Eye (tissue), 1 donor: ENCODE measurements at regions not wholly inside any gene's neighbourhood (a gene's known extent, or its start where the extent isn't known, plus 50 kb on each side); places are given as distances from the start of the nearest gene placed in this dataset.

Experiments
- DNase-seq: peaks from one replicate; pipeline ENCODE4 v3.0.0-alpha.2; 2015

- peak; percentile 77 for DNase-seq
Observed at GRCh38 chr5:74206579-74207550, 433.7 kb downstream of the ENC1 start.

GRCh38 chr5:74205767-74206578 lies 434.6 kb downstream of the ENC1 start:
- DNase-seq: no peak

- DNase-seq: peak; percentile 46
Observed at GRCh38 chr5:74201334-74202081, 439.0 kb downstream of the ENC1 start.

GRCh38 chr5:74200560-74200959 lies 440.0 kb downstream of the ENC1 start:
- DNase-seq: peak; percentile 48

- peak; percentile 52 for DNase-seq
Observed at GRCh38 chr5:74199436-74200210, 440.9 kb downstream of the ENC1 start.

- no peak for DNase-seq
Observed at GRCh38 chr5:74199005-74199404, 441.5 kb downstream of the ENC1 start.

GRCh38 chr5:74198156-74198555 lies 442.4 kb downstream of the ENC1 start:
- no peak for DNase-seq

GRCh38 chr5:74196233-74196632 lies 444.3 kb downstream of the ENC1 start:
- DNase-seq: no peak

GRCh38 chr5:74194196-74194595 lies 446.3 kb downstream of the ENC1 start:
- no peak for DNase-seq

GRCh38 chr5:74192606-74193299 lies 447.8 kb downstream of the ENC1 start:
- peak; percentile 51 for DNase-seq

- no peak for DNase-seq
Observed at GRCh38 chr5:74188351-74189105, 452.0 kb downstream of the ENC1 start.

GRCh38 chr5:74187757-74188156 lies 452.8 kb downstream of the ENC1 start:
- no peak for DNase-seq

- DNase-seq: no peak
Observed at GRCh38 chr5:74186356-74187315, 453.9 kb downstream of the ENC1 start.

GRCh38 chr5:74185599-74185998 lies 454.9 kb downstream of the ENC1 start:
- DNase-seq: peak; percentile 79

- no peak for DNase-seq
Observed at GRCh38 chr5:74184649-74185048, 455.9 kb downstream of the ENC1 start.

- DNase-seq: no peak
Observed at GRCh38 chr5:74183041-74183440, 457.5 kb downstream of the ENC1 start.

GRCh38 chr5:74182603-74183002 lies 457.9 kb downstream of the ENC1 start:
- DNase-seq: no peak

- no peak for DNase-seq
Observed at GRCh38 chr5:74179701-74180100, 460.8 kb downstream of the ENC1 start.

GRCh38 chr5:74179179-74179578 lies 461.3 kb downstream of the ENC1 start:
- no peak for DNase-seq

GRCh38 chr5:74177961-74178360 lies 462.6 kb downstream of the ENC1 start:
- no peak for DNase-seq
